HS-27A (cell line): ENCODE measurements at regions not wholly inside any gene's neighbourhood (a gene's known extent, or its start where the extent isn't known, plus 50 kb on each side); places are given as distances from the start of the nearest gene placed in this dataset.
A peak's percentile ranks its signal among the peaks of the same experiment; 100 is the strongest.
"Not testable (repeated sequence)": the region's sequence is repeated elsewhere in the genome, so short reads cannot be mapped to it uniquely, and the experiment has no call there.

Experiments used
- DNase-seq: peaks from one replicate; pipeline ENCODE4 v3.0.0-alpha.2; 2012; ENCODE audit warnings: low read depth, missing footprints

DNA sequence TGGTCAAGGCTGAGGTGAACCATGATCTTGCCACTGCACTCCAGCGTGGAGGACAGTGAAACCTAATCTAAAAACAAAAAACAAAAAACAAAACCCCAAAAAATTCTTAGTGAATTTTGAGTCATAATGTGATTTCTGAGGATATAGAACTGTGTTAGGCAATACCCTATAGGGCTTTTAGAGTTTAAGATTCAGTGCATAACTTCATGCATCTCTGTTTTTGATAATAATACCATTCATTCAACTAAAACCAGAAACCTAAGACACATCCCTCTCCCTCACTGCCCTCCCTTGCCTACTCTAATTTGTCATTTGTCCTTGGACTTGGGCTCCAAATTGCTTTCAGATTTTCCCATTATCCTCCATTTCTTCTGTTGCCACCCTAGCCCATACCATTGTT lies 405.7 kb upstream of the EDIL3 start:
- DNase-seq = no peak

DNA sequence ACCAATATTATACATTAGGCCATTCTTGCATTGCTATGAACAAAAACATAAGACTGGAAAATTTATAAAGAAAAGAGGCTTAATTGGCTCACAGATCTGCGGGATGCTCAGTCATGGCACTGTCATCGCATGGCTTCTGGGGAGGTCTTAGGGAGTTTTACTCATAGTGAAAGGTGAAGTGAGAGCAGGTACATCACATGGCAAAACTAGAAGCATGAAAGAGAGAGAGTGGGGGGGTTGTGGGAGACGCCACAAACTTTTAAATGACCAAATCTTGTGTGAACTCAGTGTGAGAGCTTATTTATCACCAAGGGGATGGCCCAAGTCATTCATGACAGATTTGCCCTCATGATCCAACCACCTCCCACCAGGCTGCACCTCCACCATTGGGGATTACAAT lies 398.3 kb upstream of the EDIL3 start:
- no peak for DNase-seq

DNA sequence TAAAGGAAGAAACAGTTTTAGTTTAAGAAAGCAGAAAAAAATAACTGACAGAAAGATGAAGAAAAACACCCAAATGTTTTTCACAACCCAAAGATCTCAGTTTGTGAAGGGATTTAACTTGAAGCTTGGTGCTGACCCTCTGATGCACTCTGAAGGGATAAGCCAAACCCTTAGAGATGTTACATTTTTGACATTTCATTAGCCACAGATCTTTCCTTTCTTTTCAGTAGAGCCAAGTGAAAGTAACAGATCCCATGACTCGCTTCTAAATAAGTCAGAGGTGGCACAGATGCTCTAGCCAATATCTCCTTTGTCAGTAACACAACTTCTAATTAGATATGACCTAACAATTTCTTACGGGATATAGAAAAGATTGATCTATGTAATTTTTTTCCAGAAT lies 394.5 kb upstream of the EDIL3 start:
- no peak for DNase-seq

DNA sequence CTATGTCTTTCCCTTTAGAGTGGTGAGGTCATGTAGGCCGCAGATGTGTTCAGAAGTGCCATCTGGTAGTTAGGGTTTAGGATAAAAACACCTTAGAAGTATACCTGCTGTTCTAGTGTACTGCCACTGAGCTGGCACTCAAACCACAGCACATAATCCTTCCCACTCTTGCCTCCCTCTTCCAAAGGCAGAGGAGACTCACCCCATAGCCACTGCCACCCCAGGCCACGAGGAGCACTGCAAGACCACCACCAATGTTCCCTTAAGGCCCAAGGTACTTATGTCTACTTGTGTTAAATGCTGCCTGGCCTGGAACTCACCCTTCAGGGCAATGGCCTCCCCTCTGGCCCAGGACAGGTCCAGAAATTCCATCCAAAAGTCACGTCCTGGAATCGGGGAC lies 379.5 kb upstream of the EDIL3 start:
- DNase-seq = no peak

DNA sequence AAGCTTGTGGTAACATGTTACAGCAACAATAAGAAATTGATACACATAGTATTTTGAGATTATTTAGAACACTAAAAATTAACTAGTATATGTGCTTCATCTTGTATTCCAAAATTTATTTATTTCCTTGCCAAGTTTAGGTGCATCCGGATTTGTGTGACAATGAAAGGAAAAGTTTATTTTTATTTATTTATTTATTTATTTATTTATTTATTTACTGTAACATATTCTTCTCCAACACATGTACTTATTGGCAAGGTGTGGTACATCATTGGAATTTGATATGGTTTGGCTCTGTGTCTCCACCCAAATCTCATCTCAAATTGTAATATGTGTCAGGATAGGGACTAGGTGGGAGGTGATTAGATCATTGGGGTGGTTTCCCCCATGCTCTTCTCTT lies 373.3 kb upstream of the EDIL3 start:
- DNase-seq = no peak

DNA sequence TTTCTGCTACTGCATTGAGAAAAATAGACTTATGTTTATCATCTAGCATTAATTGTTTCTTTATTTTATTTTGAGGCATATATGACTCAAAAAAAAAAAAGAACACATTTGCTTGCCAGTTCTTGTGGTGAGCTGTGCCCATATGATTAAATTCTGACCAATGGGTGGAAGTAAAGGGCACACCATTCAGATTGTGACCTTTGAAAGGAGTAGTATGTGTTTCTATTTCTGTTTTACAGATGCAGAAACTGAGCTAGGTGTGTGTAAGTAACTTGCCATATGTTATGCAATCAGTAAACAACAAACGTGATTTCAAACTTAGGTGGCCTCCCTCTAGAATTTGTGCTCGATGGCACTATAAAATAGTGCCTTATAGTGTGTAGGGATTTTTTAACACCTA lies 368.1 kb upstream of the EDIL3 start:
- no peak for DNase-seq

DNA sequence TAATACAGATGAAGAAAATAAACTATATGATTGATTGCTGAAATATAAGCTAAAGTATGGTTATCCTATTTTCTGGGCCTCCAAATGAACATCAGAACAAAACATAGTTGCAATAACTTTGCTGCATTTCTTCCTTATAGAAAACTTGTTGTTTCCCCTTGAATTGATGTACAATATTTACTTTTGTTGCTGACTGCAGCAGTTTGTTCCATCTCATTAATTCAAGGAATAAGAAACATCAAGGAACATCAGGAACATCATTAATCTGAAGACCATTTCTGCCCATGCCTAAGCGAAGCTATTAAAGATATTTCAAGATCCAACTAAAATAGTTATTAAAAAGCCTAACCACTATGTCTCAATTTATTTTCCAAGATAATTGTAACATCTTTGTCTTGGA lies 363.6 kb upstream of the EDIL3 start:
- DNase-seq = no peak

DNA sequence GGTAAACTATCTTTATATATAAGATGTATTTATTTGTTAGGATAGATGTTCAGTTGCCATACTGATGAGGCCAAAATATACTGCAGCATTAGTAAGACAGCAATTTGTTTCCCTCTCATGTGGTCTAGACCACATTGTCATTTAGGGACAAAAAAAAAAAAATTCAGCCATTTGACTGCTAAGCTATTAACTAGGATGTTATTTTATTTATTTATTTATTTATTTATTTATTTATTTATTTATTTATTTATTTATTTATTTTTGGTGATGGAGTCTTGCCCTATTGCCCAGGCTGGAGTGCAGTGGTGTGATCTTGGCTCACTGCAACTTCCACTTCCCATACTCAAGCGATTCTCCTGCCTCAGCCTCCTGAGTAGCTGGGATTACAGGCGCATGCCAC lies 361.6 kb upstream of the EDIL3 start:
- DNase-seq = not testable (repeated sequence)

DNA sequence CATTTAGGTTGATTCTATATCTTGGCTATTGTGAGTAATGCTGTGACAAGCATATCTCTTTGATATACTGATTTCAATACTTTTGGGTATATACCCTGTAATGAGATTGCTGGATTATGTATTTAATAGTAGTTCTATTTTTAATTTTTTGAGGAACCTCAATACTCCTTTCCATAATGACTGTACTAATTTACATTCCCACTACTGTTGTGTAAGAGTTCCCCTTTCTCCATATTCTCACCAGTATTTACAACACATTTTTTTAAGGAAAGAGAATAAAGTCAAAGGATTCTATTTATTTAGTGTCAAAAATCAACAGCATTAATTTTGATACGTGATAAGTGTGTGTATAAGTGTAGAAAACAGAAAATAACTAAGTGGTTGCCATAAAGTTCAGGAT lies 356.4 kb upstream of the EDIL3 start:
- DNase-seq = no peak

DNA sequence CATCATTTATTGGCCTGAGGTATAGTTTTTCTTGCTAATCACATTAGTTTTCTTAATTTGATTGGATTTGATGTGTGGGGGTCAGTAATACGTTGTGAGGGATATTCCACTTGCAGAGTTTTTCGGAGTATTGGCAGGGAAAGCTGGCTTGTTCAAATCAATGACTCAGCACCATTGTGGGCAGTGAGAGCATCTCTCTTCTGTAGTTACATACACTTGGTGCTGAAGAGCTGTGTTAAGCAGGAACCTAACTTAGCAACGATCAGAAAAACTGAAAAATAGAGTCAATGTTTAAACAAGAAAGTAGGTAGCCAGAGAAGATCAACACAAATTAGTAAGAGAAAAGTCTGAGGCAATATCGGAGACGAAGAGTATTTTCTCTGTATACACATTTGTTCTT lies 344.6 kb upstream of the EDIL3 start:
- no peak for DNase-seq

DNA sequence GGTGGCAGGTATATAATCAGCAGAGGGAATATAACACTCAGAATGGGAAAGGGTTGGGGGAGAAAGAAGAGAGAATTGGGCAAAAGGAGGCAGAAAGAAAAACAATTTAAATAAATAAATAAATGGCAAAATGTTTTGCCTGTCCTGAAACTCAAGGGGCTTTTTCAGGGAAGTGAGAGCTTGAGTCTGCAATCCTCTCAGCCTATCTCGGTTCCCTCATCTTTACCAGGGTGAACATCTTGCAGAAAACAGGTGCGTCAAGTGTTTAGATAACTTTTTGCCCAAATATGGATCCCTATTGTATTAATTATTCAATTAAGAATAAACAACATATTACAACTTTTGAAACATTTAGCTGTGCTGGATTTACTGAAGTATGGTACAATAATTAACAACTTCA lies 343.0 kb upstream of the EDIL3 start:
- no peak for DNase-seq

DNA sequence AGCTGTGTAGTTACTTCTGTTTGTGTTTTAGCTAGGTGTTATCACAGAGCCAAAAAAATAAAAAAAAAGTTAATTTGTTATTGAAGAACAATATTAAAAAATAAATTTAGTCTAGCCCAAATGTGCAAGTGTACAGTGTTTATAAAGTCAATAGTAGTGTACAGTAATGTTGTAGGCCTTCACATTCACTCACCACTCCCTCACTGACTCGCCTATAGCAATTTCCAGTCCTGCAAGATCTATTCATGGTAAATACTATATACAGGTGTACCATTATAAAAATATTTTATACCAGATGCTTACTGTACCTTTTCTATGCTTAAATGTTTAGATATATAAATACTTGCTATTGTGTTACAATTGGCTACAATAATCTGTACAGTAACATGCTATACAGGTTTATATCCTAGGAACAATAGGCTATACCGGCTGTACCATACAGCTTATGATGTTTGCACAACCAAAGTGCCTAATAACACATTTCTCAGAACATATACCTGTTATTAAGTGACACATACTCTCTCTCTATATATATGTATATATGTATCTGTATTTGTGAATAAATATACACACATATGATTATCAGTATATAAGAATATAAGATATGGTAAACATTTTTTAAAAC lies 341.4 kb upstream of the EDIL3 start:
- no peak for DNase-seq

DNA sequence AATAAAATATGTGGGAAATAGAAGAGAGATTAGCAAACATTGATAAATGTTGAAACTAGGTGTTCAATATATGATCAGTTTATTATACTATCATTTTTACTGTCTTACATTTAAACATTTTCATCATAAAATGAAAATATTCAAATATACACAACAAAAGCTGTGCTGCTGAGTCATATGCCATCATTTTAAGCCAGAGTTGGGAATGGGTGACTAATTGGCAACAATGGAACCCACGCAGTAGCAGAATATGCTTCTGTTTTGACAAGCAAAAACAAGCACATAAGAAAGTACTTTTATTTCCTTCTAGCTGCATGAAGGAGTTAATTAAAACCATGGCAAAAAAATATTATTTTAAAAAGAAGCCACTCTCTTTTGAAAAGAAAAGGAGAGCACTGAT lies 340.0 kb upstream of the EDIL3 start:
- peak; percentile 14 for DNase-seq

DNA sequence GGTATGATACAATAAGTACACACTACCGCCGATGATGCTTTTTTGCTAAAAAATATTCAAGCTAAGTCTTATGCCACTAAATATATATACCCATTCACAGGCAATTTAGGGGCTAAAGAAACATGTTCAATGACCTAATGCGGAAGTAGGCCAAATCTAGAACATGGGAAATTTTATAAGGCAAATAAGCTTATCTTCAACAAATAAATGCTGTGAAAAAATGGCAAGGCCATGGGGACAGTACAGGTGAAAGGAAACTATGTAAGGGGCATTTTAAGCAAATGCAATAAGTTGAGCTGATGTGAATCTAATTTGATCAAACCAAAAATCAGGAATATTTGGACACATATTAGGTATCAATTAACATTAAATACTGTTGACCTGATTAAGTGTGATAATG lies 339.5 kb upstream of the EDIL3 start:
- DNase-seq = no peak

DNA sequence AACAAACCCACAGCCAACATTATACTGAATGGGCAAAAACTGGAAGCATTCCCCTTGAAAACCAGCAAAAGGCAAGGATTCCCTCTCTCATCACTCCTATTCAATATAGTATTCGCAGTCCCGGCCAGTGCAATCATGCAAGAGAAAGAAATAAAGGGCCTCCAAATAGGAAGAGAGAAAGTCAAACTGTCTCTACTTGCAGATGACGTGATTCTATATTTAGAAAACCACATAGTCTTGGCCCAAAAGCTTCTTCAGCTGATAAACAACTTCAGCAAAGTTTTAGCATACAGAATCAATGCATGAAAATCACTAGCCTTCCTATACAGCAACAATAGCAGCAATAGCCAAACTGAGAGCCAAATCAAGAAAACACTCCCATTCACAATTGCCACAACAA lies 333.7 kb upstream of the EDIL3 start:
- no peak for DNase-seq

DNA sequence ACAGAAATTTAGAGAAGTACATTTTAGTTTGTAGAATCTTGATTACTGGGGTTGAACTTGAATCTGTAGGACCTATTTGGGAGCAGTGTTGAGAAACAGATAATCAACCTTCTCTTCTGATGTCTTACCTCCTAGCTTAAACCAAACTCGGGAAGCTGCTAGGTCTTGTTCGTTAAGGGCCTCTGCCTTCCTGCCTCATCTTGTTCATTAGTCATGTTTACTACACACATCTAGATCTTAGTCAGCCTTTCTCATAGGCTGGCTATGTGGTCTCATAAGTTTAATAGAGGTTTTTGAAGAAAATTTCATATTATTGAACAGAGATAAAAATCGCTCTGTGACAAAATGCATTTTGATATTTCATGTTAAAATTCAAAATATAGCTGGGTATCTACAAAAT lies 331.0 kb upstream of the EDIL3 start:
- DNase-seq = no peak

DNA sequence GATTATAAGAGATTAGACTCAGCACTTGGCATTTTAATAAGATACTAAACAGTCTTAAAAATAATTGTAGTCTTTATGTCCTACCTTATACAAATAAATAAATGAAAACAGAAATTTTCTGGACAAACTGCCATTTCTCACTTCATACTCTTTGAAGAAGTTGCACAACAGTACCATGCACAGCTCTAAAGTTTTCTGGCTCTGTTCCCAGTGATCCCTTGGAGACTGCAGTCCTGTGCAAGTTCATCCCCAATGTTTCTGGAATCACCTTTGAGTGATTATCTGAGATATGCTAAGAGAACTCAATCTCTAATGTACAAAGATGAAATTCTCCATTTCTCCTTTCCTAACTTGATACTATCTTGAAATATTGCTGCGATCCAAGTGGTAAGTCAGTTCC lies 330.4 kb upstream of the EDIL3 start:
- no peak for DNase-seq

DNA sequence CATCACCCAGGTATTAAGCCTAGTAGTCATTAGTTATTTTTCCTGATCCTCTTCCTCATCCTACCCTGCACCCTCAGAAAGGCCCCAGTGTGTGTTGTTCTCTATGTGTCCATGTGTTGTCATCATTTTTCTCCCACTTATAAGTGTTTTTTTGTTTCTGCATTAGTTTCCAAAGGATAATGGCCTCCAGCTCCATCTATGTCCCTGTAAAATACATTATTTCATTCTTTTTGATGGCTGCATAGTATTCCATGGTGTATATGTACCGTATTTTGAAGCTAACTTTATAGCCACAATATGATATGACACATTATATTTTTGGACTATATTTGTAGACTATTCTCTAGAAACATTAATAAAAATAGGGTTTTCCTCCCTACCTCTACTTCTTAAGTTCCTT lies 324.4 kb upstream of the EDIL3 start:
- DNase-seq = no peak

DNA sequence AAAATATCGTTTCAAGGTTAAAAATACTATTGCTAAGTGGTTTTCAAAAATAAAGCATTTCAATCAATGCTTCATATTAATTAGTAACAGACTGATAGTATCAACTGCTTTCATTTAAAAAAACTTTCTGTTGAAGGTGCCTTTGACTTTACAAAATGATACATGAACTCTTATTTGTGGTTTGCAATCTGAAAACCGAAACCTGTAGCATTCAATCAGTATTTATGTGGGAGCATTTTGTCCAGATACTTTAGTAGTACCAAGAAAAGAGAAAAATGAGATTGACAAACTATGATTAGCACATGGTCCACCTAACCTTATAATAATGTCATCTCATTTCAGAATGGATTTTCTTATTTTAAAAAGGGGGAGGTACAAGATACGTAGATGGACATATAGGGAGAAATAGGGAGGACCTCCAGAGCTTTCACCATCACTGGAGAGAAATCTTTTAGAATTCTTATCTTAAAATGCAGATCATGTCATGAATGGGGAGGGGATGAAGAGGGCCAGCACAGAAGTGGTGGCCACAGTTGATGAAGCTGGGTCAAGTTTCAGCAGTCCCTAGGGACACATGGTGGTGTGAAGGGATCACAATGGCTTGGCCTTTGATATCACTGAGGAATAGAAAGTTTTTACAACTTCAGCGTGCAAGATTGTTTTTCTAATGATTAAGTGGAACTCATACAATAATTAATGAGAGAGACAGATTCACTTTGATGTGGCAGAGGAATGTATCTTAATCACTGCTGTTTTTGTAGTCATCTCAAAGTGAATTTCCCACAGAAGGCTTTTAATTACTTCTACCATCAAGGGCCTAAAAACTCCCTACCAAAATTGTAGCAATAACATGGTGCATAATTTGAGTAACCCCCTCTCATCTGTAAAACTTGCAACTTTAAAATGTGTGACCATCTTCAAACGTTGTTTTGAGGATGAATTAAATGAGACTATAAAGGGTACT lies 322.3 kb upstream of the EDIL3 start:
- no peak for DNase-seq

DNA sequence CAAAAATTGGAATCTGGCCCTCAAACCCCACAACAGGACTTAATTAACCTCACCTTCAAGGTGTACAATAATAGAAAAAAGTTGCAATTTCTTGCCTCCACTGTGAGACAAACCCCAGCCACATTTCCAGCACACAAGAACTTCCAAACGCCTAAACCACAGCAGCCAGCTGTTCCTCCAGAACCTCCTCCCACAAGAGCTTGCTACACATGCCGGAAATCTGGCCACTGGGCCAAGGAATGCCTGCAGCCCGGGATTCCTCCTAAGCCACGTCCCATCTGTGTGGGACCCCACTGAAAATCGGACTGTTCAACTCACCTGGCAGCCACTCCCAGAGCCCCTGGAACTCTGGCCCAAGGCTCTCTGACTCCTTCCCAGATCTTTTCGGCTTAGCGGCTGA lies 315.9 kb upstream of the EDIL3 start:
- DNase-seq = not testable (repeated sequence)

DNA sequence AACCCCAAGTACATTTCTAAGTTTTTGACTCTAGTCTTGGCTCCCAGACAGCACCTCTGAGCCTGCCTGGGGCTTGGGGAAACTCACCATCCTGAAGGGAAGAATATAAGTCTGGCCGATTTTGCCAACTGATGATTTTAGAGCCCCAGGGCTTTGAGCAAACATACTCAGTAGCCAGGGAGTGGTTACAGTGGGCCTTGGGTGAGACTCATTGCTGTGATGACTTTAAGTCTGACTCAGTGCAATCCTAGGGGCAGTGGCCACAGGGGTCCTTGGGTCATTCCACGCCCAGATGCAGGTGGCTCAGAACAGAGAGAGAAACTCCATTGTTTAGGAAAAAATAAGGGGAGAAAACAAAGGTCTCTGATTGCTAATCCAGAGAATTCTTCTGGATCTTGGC lies 312.0 kb upstream of the EDIL3 start:
- no peak for DNase-seq

DNA sequence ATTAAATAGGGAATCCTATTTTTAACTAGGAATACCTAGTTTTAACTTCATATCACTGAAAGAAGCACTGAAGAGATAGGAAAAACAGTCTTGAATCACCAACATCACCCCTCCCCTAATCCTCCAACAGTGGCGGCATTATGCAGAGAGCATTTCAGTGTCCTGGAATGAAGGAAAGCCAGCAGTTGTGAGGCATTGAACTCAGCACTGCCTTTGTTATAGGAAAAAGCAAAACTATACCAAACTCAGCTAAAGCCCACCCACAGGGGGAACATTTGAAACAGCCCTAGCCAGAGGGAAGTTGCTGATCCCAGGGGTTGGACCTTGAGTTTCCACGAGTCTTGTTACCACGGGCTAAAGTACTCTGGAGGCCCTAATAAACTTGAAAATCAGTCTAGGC lies 310.6 kb upstream of the EDIL3 start:
- DNase-seq = no peak

DNA sequence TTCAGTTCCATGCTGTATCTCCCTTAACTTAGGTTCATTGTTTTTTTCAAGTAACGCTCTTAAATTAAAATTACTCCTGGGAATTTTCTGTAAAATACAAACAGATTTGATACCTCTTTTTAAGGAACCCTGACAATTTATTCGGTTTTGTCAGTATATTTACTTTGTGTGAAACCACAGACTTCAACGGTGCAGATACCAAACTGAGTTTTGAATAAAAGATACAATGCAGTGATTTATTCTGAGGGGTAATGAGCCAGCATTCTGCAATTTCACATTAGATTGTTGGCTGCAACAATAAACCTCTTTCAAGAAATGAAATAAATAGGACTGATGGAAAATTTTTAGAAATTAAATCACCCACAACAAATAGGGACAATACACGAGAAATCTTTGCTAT lies 308.6 kb upstream of the EDIL3 start:
- no peak for DNase-seq

DNA sequence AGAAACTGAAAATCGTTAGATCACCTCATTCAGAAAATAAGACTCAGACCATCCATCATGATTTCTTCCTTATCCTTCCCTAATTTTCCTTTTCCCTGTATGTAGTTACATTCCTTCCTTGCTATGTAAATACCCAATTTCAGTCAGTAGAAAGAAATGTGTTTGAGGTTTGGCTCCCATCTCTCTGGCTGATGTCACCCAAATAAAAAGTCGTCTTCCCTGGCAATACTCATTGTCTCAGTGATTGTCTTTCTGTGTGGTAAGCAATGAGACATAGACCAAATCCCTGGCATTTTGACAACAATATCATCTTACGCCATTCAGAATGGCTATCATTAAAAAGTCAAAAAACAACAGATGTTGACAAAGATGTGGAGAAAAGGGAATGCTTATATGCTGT lies 303.9 kb upstream of the EDIL3 start:
- DNase-seq = peak; percentile 74
